IPS-11a (cell line): ENCODE measurements at regions not wholly inside any gene's neighbourhood (a gene's known extent, or its start where the extent isn't known, plus 50 kb on each side); places are given as distances from the start of the nearest gene placed in this dataset.
"Not testable (repeated sequence)": the region's sequence is repeated elsewhere in the genome, so short reads cannot be mapped to it uniquely, and the experiment has no call there.

Experiments
- H3K4me3 ChIP-seq: one replicate; pipeline ENCODE4 v1.5.1; 2013; ENCODE audit warnings: low read depth, low read length, control low read depth

GRCh38 chr21:35170818-35171217, 121.7 kb upstream of the RUNX1 start:
- no peak overlapping the region for H3K4me3 ChIP-seq

GRCh38 chr21:35170244-35170643, 121.1 kb upstream of the RUNX1 start:
- no peak overlapping the region for H3K4me3 ChIP-seq

GRCh38 chr21:35169574-35169973, 120.5 kb upstream of the RUNX1 start:
- H3K4me3 ChIP-seq: no peak overlapping the region

GRCh38 chr21:35168735-35169134, 119.6 kb upstream of the RUNX1 start:
- no peak overlapping the region for H3K4me3 ChIP-seq

GRCh38 chr21:35164971-35165483, 115.9 kb upstream of the RUNX1 start:
- H3K4me3 ChIP-seq: no peak overlapping the region

- no peak overlapping the region for H3K4me3 ChIP-seq
Measured at GRCh38 chr21:35164380-35164779, 115.3 kb upstream of the RUNX1 start.

- H3K4me3 ChIP-seq: no peak overlapping the region
Measured at GRCh38 chr21:35163411-35163810, 114.3 kb upstream of the RUNX1 start.

- no peak overlapping the region for H3K4me3 ChIP-seq
Measured at GRCh38 chr21:35162831-35163230, 113.7 kb upstream of the RUNX1 start.

GRCh38 chr21:35159881-35160280, 110.8 kb upstream of the RUNX1 start:
- no peak overlapping the region for H3K4me3 ChIP-seq

- not testable (repeated sequence) for H3K4me3 ChIP-seq
Measured at GRCh38 chr21:35157374-35157773, 108.3 kb upstream of the RUNX1 start.

- H3K4me3 ChIP-seq: no peak overlapping the region
Measured at GRCh38 chr21:35156293-35157278, 107.5 kb upstream of the RUNX1 start.

- H3K4me3 ChIP-seq: no peak overlapping the region
Measured at GRCh38 chr21:35154788-35155187, 105.7 kb upstream of the RUNX1 start.

GRCh38 chr21:35153671-35154070, 104.6 kb upstream of the RUNX1 start:
- no peak overlapping the region for H3K4me3 ChIP-seq

- H3K4me3 ChIP-seq: no peak overlapping the region
Measured at GRCh38 chr21:35150562-35151226, 101.6 kb upstream of the RUNX1 start.

GRCh38 chr21:35149698-35150097, 100.6 kb upstream of the RUNX1 start:
- no peak overlapping the region for H3K4me3 ChIP-seq

- no peak overlapping the region for H3K4me3 ChIP-seq
Measured at GRCh38 chr21:35147439-35147838, 98.3 kb upstream of the RUNX1 start.

GRCh38 chr21:35145626-35146233, 96.6 kb upstream of the RUNX1 start:
- H3K4me3 ChIP-seq: no peak overlapping the region

- no peak overlapping the region for H3K4me3 ChIP-seq
Measured at GRCh38 chr21:35144978-35145377, 95.9 kb upstream of the RUNX1 start.

GRCh38 chr21:35142036-35142815, 93.1 kb upstream of the RUNX1 start:
- H3K4me3 ChIP-seq: no peak overlapping the region

- no peak overlapping the region for H3K4me3 ChIP-seq
Measured at GRCh38 chr21:35139382-35139715, 90.2 kb upstream of the RUNX1 start.
